Hematopoietic multipotent progenitor cell treated with erythropoietin and hydrocortisone succinate and interleukin-3 and kit ligand, for 6 days (in vitro differentiated cells): ENCODE measurements at regions not wholly inside any gene's neighbourhood (a gene's known extent, or its start where the extent isn't known, plus 50 kb on each side); places are given as distances from the start of the nearest gene placed in this dataset.
A peak's percentile ranks its signal among the peaks of the same experiment; 100 is the strongest.
"Not testable (repeated sequence)": the region's sequence is repeated elsewhere in the genome, so short reads cannot be mapped to it uniquely, and the experiment has no call there.

Experiments
- DNase-seq: peaks from one replicate; pipeline ENCODE4 v3.0.0-alpha.2; 2015

- DNase-seq = no peak
Measured at GRCh38 chr11:45000918-45001317, 50.2 kb upstream of the TP53I11 start.

GRCh38 chr11:45001466-45002165, 50.9 kb upstream of the TP53I11 start:
- DNase-seq = no peak

- no peak for DNase-seq
Measured at GRCh38 chr11:45005106-45005505, 54.4 kb upstream of the TP53I11 start.

GRCh38 chr11:45007011-45007410, 56.3 kb upstream of the TP53I11 start:
- no peak for DNase-seq

- not testable (repeated sequence) for DNase-seq
Measured at GRCh38 chr11:45015983-45016382, 65.3 kb upstream of the TP53I11 start.

GRCh38 chr11:45016446-45016845, 65.8 kb upstream of the TP53I11 start:
- DNase-seq = not testable (repeated sequence)

GRCh38 chr11:45017329-45017728, 66.6 kb upstream of the TP53I11 start:
- DNase-seq = no peak

GRCh38 chr11:45021001-45021400, 70.3 kb upstream of the TP53I11 start:
- DNase-seq = peak; percentile 16

- no peak for DNase-seq
Measured at GRCh38 chr11:45021692-45022141, 71.0 kb upstream of the TP53I11 start.

- no peak for DNase-seq
Measured at GRCh38 chr11:45022294-45023064, 71.8 kb upstream of the TP53I11 start.

- DNase-seq = no peak
Measured at GRCh38 chr11:45023065-45023365, 72.3 kb upstream of the TP53I11 start.

GRCh38 chr11:45024316-45024715, 73.6 kb upstream of the TP53I11 start:
- DNase-seq = no peak

- no peak for DNase-seq
Measured at GRCh38 chr11:45024846-45025588, 74.3 kb upstream of the TP53I11 start.

GRCh38 chr11:45025716-45026492, 75.2 kb upstream of the TP53I11 start:
- DNase-seq = peak; percentile 30

GRCh38 chr11:45026835-45027234, 76.2 kb upstream of the TP53I11 start:
- no peak for DNase-seq

- DNase-seq = no peak
Measured at GRCh38 chr11:45027312-45027711, 76.6 kb upstream of the TP53I11 start.

- DNase-seq = no peak
Measured at GRCh38 chr11:45028911-45029682, 78.4 kb upstream of the TP53I11 start.

GRCh38 chr11:45030778-45031177, 80.1 kb upstream of the TP53I11 start:
- DNase-seq = no peak

- DNase-seq = peak; percentile 27
Measured at GRCh38 chr11:45031912-45032519, 81.3 kb upstream of the TP53I11 start.

GRCh38 chr11:45035413-45035812, 84.7 kb upstream of the TP53I11 start:
- DNase-seq = no peak

- no peak for DNase-seq
Measured at GRCh38 chr11:45036010-45036409, 85.3 kb upstream of the TP53I11 start.

GRCh38 chr11:45036733-45037132, 86.0 kb upstream of the TP53I11 start:
- no peak for DNase-seq
